B cell (primary cell): ENCODE measurements at regions not wholly inside any gene's neighbourhood (a gene's known extent, or its start where the extent isn't known, plus 50 kb on each side); places are given as distances from the start of the nearest gene placed in this dataset.

ENCODE experiments used
- EZH2 ChIP-seq: IDR thresholded peaks from 2 replicates; pipeline ENCODE4 v1.6.1; 2012; ENCODE audit warnings: borderline replicate concordance, low read depth, mild to moderate bottlenecking, moderate library complexity, low read length; ENCODE audit not compliant: insufficient read depth, poor library complexity, severe bottlenecking
- TF ChIP-seq, protein P1 (sequence below): fragments of 200-600 bp; IDR thresholded peaks from one replicate; pipeline ENCODE4 v1.8.0; 2022; ENCODE audit warnings: antibody characterized with exemption, mild to moderate bottlenecking

DNA sequence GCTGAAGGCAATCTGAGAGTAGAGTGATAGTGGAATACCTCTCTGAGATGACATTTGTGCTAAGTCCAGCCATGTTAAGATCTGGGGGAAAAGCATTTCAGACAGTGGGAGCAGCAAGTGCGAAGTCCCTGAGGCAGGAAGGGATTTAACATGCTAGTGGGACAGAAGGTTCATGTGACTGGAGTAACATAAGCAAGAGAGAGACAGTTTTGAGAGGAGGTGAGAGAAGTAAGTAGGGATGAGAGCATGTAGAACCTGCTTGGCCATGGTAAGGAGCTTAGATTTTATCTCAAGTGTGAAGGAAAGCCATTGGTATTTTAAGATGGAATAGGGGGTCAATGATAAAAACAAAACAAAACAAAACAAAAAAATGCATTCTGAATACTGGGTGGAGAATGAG is 358.6 kb upstream of the KCNH8 start:
- TF ChIP-seq, protein P1, sequence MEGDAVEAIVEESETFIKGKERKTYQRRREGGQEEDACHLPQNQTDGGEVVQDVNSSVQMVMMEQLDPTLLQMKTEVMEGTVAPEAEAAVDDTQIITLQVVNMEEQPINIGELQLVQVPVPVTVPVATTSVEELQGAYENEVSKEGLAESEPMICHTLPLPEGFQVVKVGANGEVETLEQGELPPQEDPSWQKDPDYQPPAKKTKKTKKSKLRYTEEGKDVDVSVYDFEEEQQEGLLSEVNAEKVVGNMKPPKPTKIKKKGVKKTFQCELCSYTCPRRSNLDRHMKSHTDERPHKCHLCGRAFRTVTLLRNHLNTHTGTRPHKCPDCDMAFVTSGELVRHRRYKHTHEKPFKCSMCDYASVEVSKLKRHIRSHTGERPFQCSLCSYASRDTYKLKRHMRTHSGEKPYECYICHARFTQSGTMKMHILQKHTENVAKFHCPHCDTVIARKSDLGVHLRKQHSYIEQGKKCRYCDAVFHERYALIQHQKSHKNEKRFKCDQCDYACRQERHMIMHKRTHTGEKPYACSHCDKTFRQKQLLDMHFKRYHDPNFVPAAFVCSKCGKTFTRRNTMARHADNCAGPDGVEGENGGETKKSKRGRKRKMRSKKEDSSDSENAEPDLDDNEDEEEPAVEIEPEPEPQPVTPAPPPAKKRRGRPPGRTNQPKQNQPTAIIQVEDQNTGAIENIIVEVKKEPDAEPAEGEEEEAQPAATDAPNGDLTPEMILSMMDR = no peak
- no peak for TF ChIP-seq EZH2
